Upper lobe of right lung (tissue), 1 donor: ENCODE measurements at regions not wholly inside any gene's neighbourhood (a gene's known extent, or its start where the extent isn't known, plus 50 kb on each side); places are given as distances from the start of the nearest gene placed in this dataset.

ENCODE experiments used
- ATAC-seq: fragments of 200-7000 bp; cut with Tn5 transposase; one replicate; pipeline ENCODE4 v1.9.1; 2020; ENCODE audit warnings: mild to moderate bottlenecking, moderate library complexity
- DNase-seq: peaks from one replicate; pipeline ENCODE4 v3.0.0-alpha.2; 2020
- H3K27ac ChIP-seq: fragments of 200-600 bp; one replicate; pipeline ENCODE4 v1.8.0; 2022
- H3K27me3 ChIP-seq: fragments of 200-600 bp; one replicate; pipeline ENCODE4 v1.8.0; 2022; ENCODE audit warnings: mild to moderate bottlenecking
- H3K36me3 ChIP-seq: fragments of 200-600 bp; one replicate; pipeline ENCODE4 v1.8.0; 2022
- H3K4me1 ChIP-seq: fragments of 200-600 bp; one replicate; pipeline ENCODE4 v1.8.0; 2022
- H3K4me3 ChIP-seq: fragments of 200-600 bp; one replicate; pipeline ENCODE4 v1.8.0; 2022; ENCODE audit warnings: mild to moderate bottlenecking
- H3K9me3 ChIP-seq: fragments of 200-600 bp; one replicate; pipeline ENCODE4 v1.8.0; 2022
- intact Hi-C: fragments of 100-400 bp; cut with DNase I; formaldehyde crosslinking; loops from one replicate; pipeline ENCODE4 v1.11.0; 2022
- TF ChIP-seq, protein P1 (sequence below): fragments of 200-600 bp; IDR thresholded peaks from one replicate; pipeline ENCODE4 v1.8.0; 2022; ENCODE audit warnings: antibody characterized with exemption
- donor health status: DM: no; HTN: yes; CAD: no; lungs with severe emphysema.

DNA sequence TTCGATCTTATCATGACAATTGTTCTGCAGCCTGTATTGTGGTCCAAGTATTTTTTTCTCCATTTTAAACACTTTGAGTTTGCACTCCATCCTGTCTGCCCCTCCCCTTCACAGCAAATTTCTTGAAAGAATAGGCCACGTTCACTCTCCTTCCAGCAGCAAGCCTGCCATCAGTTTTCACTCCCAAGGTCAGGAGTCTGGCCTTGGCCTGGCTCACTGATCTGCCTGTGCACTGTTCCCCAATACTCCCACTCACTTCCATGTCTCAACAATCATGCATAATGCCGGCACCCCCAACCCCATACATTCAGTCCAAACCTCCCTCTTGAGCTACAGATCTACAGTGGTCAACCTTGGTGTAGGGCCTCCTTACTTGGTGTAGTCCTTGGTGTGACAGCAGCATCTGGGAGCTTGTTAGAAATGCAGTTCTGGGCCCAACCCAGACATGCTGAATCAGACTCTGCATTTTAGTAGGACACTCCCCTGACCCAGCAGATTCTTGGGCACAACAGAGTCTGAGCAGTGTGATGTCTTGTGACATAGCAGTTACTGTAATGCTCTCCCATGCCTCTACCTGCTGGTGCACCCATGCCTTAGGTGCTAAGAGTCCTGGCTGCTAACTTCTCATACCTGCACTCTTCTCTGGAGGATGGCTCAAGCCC is 58.3 kb upstream of the XCR1 start:
- intact Hi-C loops, result loop anchor here (10.0 kb wide), 1 partner anchor 289 kb away; the partner anchor contains the start of gene CCR5
- TF ChIP-seq, protein P1, sequence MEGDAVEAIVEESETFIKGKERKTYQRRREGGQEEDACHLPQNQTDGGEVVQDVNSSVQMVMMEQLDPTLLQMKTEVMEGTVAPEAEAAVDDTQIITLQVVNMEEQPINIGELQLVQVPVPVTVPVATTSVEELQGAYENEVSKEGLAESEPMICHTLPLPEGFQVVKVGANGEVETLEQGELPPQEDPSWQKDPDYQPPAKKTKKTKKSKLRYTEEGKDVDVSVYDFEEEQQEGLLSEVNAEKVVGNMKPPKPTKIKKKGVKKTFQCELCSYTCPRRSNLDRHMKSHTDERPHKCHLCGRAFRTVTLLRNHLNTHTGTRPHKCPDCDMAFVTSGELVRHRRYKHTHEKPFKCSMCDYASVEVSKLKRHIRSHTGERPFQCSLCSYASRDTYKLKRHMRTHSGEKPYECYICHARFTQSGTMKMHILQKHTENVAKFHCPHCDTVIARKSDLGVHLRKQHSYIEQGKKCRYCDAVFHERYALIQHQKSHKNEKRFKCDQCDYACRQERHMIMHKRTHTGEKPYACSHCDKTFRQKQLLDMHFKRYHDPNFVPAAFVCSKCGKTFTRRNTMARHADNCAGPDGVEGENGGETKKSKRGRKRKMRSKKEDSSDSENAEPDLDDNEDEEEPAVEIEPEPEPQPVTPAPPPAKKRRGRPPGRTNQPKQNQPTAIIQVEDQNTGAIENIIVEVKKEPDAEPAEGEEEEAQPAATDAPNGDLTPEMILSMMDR, result no peak
- H3K27me3 ChIP-seq, result no peaks in the 10 kb centered on the region

DNA sequence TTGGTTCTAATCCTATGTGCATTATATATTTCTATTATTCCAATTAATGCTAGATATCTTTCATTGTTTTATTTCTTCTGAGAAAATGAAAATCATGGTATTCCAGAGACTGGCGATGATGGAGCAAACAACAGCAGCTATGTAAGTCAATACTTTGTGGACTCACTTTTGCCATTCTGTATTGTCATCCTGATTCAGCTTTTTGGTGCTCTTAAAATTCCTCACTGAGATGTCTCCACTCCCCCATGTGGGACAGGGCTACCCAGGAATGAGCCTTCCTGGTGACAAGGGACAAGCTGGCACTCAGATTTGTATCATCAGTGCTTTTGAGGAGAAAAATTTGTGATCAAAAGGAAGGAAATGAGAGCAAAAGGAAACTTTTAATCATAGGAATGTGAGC is 56.7 kb upstream of the XCR1 start:
- DNase-seq (no peak), ATAC-seq (no peak)
- Histone ChIP-seq H3K4me1 (no peaks in the 10 kb centered on the region), H3K9me3 (no peaks in the 10 kb centered on the region), H3K4me3 (no peak overlapping the region), H3K27ac (no peak overlapping the region), H3K27me3 (no peaks in the 10 kb centered on the region), H3K36me3 (no peaks in the 10 kb centered on the region)
- intact Hi-C loops, result loop anchor here (10.0 kb wide), 1 partner anchor 291 kb away; the partner anchor contains the start of gene CCR5
- TF ChIP-seq, protein P1, result no peak

More for the DNA sequence above, 58.3 kb upstream of the XCR1 start:
- Histone ChIP-seq H3K4me3 (no peak overlapping the region), H3K4me1 (peaks cover 10% of the 10 kb centered on the region), H3K27ac (no peak overlapping the region), H3K36me3 (no peaks in the 10 kb centered on the region), H3K9me3 (no peaks in the 10 kb centered on the region)
- ATAC-seq (no peak), DNase-seq (no peak)

DNA sequence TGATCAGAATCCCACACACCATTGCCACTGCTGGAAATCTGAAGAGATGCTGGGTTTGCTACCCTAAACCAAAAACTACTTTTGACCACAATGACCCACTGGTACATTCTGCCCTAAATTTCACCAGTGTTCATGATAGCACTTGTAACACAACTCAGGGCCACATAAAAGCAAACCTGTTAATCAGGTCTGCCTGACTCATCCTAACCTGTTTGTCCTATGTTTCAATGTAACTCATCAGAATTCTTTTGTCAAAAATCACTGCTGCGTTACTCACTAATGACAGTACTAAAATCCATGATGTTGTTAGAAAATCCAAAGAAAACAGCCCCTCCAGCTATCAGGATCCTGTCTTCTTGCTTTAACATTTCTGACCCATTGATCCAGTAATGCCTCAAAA is 55.6 kb upstream of the XCR1 start:
- Histone ChIP-seq H3K4me3 (no peak overlapping the region), H3K27ac (no peak overlapping the region), H3K9me3 (no peaks in the 10 kb centered on the region), H3K36me3 (no peaks in the 10 kb centered on the region), H3K27me3 (no peaks in the 10 kb centered on the region), H3K4me1 (peaks cover 4% of the 10 kb centered on the region)
- TF ChIP-seq, protein P1, result no peak
- ATAC-seq (no peak), DNase-seq (no peak)
- intact Hi-C loops, result loop anchor here (10.0 kb wide), 1 partner anchor 292 kb away; the partner anchor contains the start of gene CCR5

DNA sequence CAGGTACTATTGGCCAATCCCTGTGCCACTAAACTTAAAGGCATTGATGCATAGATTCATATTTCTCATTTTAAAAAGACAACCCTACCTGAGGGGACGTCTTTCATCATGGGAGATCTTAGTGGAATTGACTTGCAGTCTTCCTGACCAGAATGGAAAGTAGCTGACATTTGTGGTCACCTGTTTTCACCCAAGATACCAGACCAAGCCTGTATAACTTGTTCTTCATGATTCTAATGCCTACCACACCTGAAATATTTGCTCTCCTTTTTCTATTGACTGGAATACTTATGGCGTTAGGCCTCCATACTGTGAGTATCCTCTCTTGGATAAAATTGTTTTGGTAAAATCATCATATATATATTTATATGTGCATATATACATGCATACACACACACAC is 54.7 kb upstream of the XCR1 start:
- no peaks in the 10 kb centered on the region for H3K9me3 ChIP-seq
- H3K4me1 ChIP-seq, result peaks cover 4% of the 10 kb centered on the region
- DNase-seq (no peak), ATAC-seq (no peak)
- H3K27ac ChIP-seq, result no peak overlapping the region
- no peaks in the 10 kb centered on the region for H3K27me3 ChIP-seq
- H3K36me3 ChIP-seq, result no peaks in the 10 kb centered on the region
- no peak overlapping the region for H3K4me3 ChIP-seq
- intact Hi-C loops, result loop anchor here (10.0 kb wide), 1 partner anchor 293 kb away; the partner anchor contains the start of gene CCR5
- TF ChIP-seq, protein P1, result no peak

DNA sequence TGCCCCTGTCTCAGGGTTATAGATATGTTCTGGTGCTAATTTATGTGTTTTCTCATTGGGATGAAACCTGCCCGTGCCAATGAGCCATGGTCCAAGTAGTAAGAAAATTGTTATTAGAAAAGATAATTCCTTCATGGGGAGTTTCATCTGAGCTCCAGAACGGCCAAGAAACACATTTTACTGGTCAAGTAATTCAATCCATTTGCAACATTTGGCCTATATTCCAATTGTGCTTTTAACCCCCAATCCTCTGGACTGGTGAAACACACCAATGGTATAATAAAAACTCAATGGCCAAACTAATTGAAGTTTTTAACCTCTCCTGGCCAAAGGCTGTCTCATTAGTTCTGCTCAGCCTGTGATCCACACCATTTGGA is 53.7 kb upstream of the XCR1 start:
- H3K4me3 ChIP-seq, result no peak overlapping the region
- H3K36me3 ChIP-seq, result no peaks in the 10 kb centered on the region
- TF ChIP-seq, protein P1, result no peak
- peaks cover 4% of the 10 kb centered on the region for H3K4me1 ChIP-seq
- no peak overlapping the region for H3K27ac ChIP-seq
- intact Hi-C loops, result loop anchor here (10.0 kb wide), 1 partner anchor 294 kb away; the partner anchor contains the start of gene CCR5
- H3K9me3 ChIP-seq, result no peaks in the 10 kb centered on the region
- no peak for DNase-seq
- ATAC-seq, result no peak
- no peaks in the 10 kb centered on the region for H3K27me3 ChIP-seq
